ENCODE measurements at regions not wholly inside any gene's neighbourhood (a gene's known extent, or its start where the extent isn't known, plus 50 kb on each side); places are given as distances from the start of the nearest gene placed in this dataset.
"Not testable (repeated sequence)": the region's sequence is repeated elsewhere in the genome, so short reads cannot be mapped to it uniquely, and the experiment has no call there.

DNA sequence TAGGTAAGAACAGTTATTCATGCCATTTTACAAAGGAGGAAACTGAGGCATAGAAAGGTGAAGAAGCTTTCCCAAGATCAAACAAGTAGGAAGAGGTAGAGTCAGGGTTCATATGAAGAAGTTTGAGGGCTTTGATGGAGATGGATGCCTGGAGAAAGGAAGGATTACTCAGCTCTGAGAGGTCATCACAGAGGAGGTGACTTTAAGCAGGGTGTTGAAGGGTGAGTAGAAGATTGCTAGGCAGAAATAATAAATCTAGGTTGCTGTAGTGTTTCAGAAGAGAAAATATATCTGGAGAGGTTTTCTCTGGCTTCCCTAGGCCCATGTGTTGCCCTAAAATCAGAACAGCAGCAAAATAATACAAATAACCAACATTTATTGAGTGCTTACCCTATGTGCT, 196.3 kb downstream of the PALM2AKAP2 start:
- no peak for ATAC-seq
- DNase-seq, result no peak

DNA sequence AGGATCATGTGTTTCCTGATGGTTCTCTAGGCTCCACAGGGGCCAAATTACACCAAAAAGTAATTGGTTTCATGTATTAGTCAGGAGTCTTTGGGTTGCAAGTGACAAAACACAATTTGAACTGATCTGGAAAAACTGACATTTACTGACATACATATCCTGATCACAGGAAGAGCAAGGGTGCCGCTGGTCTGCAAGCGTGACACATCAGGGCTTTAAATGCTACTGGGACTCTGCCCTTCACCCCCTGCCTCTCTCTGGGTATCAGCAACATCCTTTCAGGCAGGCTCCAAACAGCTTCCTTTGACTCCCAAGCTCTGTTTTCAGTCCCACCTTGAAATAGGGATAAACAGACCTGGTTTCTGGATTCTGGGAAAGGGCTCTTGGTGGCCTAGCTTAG, 197.5 kb downstream of the PALM2AKAP2 start:
- DNase-seq, result no peak
- no peak for ATAC-seq

DNA sequence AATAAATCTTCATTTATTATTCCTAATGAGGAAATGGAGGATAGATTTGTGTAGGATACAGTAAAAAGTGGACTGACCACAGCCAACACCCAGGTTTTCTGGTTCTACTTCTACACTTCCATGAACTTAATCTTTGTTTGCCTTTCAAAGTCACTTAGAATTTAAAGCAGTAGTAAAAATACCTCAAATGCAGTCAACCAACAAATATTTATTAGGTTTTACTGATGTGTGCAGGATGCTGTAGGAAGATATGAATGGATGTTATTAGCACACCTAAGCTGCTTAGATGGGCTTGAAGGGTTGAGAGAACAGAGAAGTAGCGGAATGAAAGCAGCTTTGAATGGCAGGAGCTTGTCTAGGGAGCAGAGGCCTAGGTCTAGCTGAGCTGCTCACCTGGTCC, 201.1 kb downstream of the PALM2AKAP2 start:
- DNase-seq (no peak), ATAC-seq (no peak)

GRCh38 chr9:109986521-109986991, 206.6 kb downstream of the PALM2AKAP2 start:
- ATAC-seq, result no peak
- no peak for DNase-seq

- DNase-seq, result no peak
- ATAC-seq, result no peak
Measured at GRCh38 chr9:109989296-109989695, 209.3 kb downstream of the PALM2AKAP2 start.

GRCh38 chr9:109990541-109990940, 210.5 kb downstream of the PALM2AKAP2 start:
- no peak for DNase-seq
- ATAC-seq, result no peak

DNA sequence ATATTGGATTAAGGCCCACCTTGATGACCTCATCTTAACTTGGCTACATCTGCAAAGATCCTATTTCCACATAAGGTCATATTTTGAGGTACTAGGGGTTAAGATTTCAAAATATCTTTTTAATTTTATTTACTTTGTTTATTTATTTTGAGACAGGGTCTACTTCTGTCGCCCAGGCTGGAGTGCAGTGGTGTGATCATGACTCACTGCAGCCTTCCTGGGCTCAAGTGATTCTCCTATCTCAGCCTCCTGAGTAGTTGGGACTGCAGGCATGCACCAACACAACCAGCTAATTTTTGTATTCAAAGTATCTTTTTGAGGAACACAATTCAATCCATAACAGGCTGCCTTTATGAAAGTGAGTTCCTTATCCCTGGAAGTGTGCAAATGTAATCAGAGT, 212.3 kb downstream of the PALM2AKAP2 start:
- ATAC-seq, result no peak
- no peak for DNase-seq

- DNase-seq (no peak), ATAC-seq (no peak)
Measured at GRCh38 chr9:109993250-109993978, 213.4 kb downstream of the PALM2AKAP2 start.

- DNase-seq, result no peak
- ATAC-seq, result no peak
Measured at GRCh38 chr9:109994141-109994540, 213.8 kb downstream of the C9orf152 start.

DNA sequence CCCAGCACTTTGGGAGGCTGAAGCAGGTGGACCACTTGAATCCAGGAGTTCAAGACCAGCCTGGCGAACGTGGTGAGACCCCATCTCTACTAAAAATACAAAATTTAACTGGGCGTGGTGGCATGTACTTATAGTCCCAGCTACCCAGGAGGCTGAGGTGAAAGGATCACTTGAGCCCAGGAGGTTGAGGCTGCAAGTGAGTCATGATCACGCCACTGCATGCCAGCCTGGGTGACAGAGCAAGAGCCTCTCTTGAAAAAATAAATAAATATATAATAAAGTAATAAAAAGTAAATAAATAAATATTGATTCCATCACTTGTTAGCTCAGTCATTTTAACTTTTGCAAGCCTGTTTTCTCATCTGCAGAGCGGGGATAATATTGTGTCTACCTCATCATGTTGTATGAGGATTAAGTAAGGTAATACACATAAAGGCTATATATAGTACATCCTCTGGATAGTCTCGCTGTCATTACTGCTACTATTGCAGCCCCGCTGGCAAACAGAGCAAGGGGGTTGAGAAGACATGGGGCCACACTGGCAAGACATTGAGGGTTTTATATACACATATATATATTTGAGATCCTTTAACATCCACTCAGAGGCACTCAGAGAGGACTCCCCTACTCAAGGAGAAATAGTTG, 210.9 kb downstream of the C9orf152 start:
- ATAC-seq (no peak), DNase-seq (no peak)

DNA sequence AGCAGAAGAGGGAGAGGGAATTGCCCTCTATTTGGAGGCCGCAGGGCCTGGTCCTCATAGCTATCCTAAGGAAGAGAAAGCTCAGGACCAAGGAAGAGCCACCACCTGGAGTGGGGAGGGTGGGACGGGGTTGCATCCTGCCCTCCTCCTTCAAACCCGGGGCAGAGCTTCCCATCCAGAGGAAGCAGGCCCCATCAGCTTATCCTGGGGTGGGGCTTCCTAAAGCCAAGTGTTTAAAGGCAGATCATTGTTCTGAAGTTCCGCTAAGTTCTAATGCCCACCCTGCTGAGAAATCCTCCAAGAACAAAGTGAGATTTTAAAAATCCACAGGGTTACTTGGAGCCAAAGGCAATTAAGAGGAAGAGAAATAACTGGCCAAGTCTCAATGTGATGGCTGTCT, 210.3 kb downstream of the C9orf152 start:
- DNase-seq, result no peak
- no peak for ATAC-seq

DNA sequence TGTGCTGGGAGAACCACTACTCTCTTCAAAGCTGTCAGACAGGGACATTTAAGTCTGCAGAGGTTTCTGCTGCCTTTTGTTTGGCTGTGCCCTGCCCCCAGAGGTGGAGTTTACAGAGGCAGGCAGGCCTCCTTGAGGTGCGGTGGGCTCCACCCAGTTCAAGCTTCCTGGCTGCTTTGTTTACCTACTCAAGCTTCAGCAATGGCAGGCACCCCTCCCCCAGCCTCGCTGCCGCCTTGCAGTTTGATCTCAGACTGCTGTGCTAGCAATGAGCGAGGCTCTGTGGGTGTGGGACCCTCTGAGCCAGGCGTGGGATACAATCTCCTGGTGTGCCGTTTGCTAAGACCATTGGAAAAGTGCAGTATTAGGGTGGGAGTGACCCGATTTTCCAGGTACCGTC, 202.4 kb downstream of the C9orf152 start:
- not testable (repeated sequence) for DNase-seq, ATAC-seq

- DNase-seq, result no peak
- ATAC-seq, result no peak
Measured at GRCh38 chr9:110006657-110007056, 201.3 kb downstream of the C9orf152 start.

DNA sequence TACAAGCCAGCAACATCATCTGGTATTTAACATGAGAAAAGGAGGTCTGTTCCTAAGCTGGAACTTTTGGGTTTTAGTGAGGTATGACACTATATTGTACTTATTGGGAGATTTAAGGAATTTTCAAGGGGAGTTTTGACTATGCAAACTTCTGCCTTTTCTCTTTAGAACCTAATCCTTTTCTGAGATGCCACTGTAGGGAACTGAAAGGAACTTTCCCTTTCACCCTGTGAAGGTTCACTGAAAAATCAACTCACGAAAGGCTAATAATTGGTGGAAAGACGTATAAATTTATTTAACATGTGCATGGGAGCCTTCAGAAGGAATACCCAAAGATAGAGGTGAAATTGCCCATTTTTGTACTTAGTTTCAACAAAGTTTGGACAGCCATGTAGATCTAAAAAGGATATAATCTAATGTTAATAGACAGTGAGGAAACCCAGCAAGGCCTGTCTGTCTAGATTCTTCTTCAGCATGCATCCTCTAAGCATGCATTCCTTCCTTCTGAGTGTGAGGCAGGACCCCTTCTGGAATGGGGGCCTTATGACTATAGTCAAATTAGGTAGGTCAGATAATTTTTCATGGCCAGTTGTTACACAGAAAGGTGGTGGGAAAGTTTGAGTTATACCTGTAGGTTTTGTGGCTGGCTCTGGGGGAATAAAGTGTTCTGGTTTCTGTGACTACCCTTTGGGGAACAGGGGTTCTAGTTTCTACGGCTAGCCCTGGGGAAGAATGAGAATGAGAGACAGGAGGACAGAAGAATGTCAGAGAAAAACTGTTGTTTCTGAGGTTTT, 200.3 kb downstream of the C9orf152 start:
- no peak for ATAC-seq
- no peak for DNase-seq

DNA sequence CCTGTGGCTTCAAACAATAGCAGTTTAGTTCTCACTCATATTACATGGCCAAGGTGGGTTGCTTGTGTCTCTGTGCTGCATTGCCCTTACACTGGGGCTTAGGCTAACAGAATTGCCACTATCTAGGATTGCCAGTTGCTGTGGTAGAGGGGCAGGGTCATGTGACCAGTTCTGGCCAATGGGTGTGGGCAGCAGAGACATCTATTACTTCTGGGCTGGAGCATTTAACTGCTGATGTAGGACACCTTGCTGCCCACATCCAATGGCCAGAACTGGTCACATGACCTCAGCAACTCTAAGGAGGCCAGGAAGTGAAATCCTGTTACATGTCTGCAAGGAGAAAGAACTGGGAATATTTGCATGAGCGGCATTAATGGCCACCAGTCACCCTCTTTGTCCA, 199.3 kb downstream of the C9orf152 start:
- no peak for DNase-seq
- ATAC-seq, result no peak

GRCh38 chr9:110011628-110012320, 196.2 kb downstream of the C9orf152 start:
- no peak for ATAC-seq
- no peak for DNase-seq

DNA sequence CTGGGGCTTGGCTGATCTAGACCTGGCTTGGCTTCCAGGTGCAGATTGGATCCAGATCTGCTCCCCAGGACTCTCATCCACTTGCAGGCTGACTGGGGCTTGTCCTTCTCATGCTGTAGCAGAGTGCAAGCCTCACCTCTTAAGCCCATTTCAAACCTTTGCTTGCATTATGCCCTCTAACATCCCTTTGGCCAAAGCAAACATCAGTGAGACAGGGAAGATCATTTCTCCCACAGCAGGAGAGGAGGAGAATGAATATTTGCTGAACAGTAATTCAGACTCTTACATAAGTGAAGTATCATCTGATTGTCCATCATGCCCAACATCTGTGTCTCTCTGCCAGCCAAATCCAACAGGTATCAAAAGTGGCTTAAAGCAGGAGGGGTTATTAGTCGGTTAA, 194.9 kb downstream of the C9orf152 start:
- DNase-seq, result no peak
- ATAC-seq, result no peak

GRCh38 chr9:110015759-110016158, 192.2 kb downstream of the C9orf152 start:
- no peak for DNase-seq
- ATAC-seq, result peak; percentile 55

GRCh38 chr9:110016340-110016739, 191.6 kb downstream of the C9orf152 start:
- DNase-seq (no peak), ATAC-seq (peak; percentile 40)

DNA sequence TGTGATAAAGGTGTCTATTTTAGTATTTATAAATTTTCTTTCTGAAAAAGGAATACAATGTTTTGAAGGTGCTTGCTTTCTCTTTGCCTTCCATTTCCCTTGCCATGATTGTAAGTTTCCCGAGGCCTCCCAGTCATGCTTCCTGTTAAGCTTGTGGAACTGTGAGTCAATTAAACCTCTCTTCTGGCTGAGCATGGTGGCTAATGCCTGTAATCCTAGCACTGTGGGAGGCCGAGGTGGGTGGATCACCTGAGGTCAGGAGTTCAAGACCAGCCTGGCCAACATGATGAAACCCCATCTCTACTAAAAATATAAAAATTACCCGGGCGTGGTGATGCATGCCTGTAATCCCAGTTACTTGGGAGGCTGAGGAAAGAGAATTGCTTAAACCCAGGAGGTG, 187.7 kb downstream of the C9orf152 start:
- not testable (repeated sequence) for ATAC-seq, DNase-seq

GRCh38 chr9:110021891-110022290, 186.1 kb downstream of the C9orf152 start:
- no peak for DNase-seq
- peak; percentile 65 for ATAC-seq

DNA sequence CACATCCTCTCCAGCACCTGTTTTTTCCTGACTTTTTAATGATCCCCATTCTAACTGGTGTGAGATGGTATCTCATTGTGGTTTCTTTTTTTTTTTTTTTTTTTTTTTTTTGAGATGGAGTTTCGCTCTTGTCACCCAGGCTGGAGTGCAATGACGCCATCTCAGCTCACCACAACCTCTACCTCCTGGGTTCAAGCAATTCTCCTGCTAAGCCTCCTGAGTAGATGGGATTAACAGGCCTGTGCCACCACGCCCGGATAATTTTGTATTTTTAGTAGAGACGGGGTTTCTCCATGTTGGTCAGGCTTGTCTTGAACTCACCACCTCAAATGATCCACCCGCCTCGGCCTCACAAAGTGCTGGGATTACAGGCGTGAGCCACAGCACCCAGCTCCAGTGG, 184.7 kb downstream of the C9orf152 start:
- DNase-seq, ATAC-seq: not testable (repeated sequence)
